GM18499 (cell line): ENCODE measurements at regions not wholly inside any gene's neighbourhood (a gene's known extent, or its start where the extent isn't known, plus 50 kb on each side); places are given as distances from the start of the nearest gene placed in this dataset.
"Not testable (repeated sequence)": the region's sequence is repeated elsewhere in the genome, so short reads cannot be mapped to it uniquely, and the experiment has no call there.

Source experiments
- ATAC-seq: cut with Tn5 transposase; IDR thresholded peaks from one replicate; pipeline ENCODE4 v1.9.1; 2021; ENCODE audit warnings: moderate number of reproducible peaks; ENCODE audit not compliant: insufficient read depth, unreplicated experiment

- ATAC-seq, result no peak
Measured at GRCh38 chr5:158525663-158526062, 574.1 kb downstream of the EBF1 start.

- ATAC-seq, result no peak
Measured at GRCh38 chr5:158524070-158524469, 575.6 kb downstream of the EBF1 start.

- no peak for ATAC-seq
Measured at GRCh38 chr5:158522776-158523175, 576.9 kb downstream of the EBF1 start.

- ATAC-seq, result no peak
Measured at GRCh38 chr5:158521995-158522394, 577.7 kb downstream of the EBF1 start.

- no peak for ATAC-seq
Measured at GRCh38 chr5:158519433-158520021, 580.2 kb downstream of the EBF1 start.

- no peak for ATAC-seq
Measured at GRCh38 chr5:158516521-158516920, 583.2 kb downstream of the EBF1 start.

- ATAC-seq, result no peak
Measured at GRCh38 chr5:158514986-158515359, 584.7 kb downstream of the EBF1 start.

GRCh38 chr5:158514319-158514985, 585.3 kb downstream of the EBF1 start:
- ATAC-seq, result no peak

- ATAC-seq, result no peak
Measured at GRCh38 chr5:158513490-158514318, 586.0 kb downstream of the EBF1 start.

GRCh38 chr5:158511454-158511853, 588.3 kb downstream of the EBF1 start:
- ATAC-seq, result peak; percentile 84

- no peak for ATAC-seq
Measured at GRCh38 chr5:158510479-158510878, 589.2 kb downstream of the EBF1 start.

- no peak for ATAC-seq
Measured at GRCh38 chr5:158506648-158507047, 593.1 kb downstream of the EBF1 start.

GRCh38 chr5:158502686-158503085, 597.0 kb downstream of the EBF1 start:
- no peak for ATAC-seq

- ATAC-seq, result no peak
Measured at GRCh38 chr5:158499892-158500418, 599.8 kb downstream of the EBF1 start.

GRCh38 chr5:158499075-158499891, 600.4 kb downstream of the EBF1 start:
- no peak for ATAC-seq

- no peak for ATAC-seq
Measured at GRCh38 chr5:158496624-158497023, 603.1 kb downstream of the EBF1 start.

GRCh38 chr5:158494541-158494940, 605.2 kb downstream of the EBF1 start:
- ATAC-seq, result no peak

- ATAC-seq, result not testable (repeated sequence)
Measured at GRCh38 chr5:158494044-158494443, 605.7 kb downstream of the EBF1 start.

GRCh38 chr5:158492841-158493242, 606.9 kb downstream of the EBF1 start:
- no peak for ATAC-seq

GRCh38 chr5:158492136-158492535, 607.6 kb downstream of the EBF1 start:
- ATAC-seq, result no peak
